H9 (cell line): ENCODE measurements at regions not wholly inside any gene's neighbourhood (a gene's known extent, or its start where the extent isn't known, plus 50 kb on each side); places are given as distances from the start of the nearest gene placed in this dataset.

Source experiments
- DNase-seq: peaks from one replicate; pipeline ENCODE4 v3.0.0-alpha.2; 2017
- H2AFZ ChIP-seq: one replicate; pipeline ENCODE4 v1.6.1; 2013; ENCODE audit warnings: mild to moderate bottlenecking, low read length, control low read depth, moderate library complexity
- H2AK5ac ChIP-seq: 2 replicates; pipeline ENCODE4 v1.6.1; 2013; ENCODE audit warnings: low read length, control low read depth, mixed read lengths; ENCODE audit not compliant: insufficient read length
- H2BK120ac ChIP-seq: one replicate; pipeline ENCODE4 v1.6.1; 2013; ENCODE audit warnings: low read depth, mild to moderate bottlenecking, low read length, control low read depth, inconsistent platforms; ENCODE audit not compliant: poor library complexity, severe bottlenecking
- H2BK12ac ChIP-seq: 2 replicates; pipeline ENCODE4 v1.6.1; 2013; ENCODE audit warnings: low read length, control low read depth, mixed read lengths, low read depth; ENCODE audit not compliant: insufficient read length
- H2BK15ac ChIP-seq: 2 replicates; pipeline ENCODE4 v1.6.1; 2013; ENCODE audit warnings: low read depth, low read length, control low read depth
- H2BK20ac ChIP-seq: one replicate; pipeline ENCODE4 v1.6.1; 2013; ENCODE audit warnings: low read depth, mild to moderate bottlenecking, low read length, control low read depth, inconsistent platforms; ENCODE audit not compliant: poor library complexity, severe bottlenecking
- H2BK5ac ChIP-seq: 2 replicates; pipeline ENCODE4 v1.6.1; 2013; ENCODE audit warnings: low read length, control low read depth, mixed read lengths; ENCODE audit not compliant: insufficient read length
- H3K14ac ChIP-seq: 2 replicates; pipeline ENCODE4 v1.6.1; 2013; ENCODE audit warnings: low read length, control low read depth; ENCODE audit not compliant: insufficient read depth
- H3K18ac ChIP-seq: 2 replicates; pipeline ENCODE4 v1.6.1; 2013; ENCODE audit warnings: low read depth, mild to moderate bottlenecking, mixed read lengths, low read length, control low read depth; ENCODE audit not compliant: insufficient read length
- H3K23ac ChIP-seq: 2 replicates; pipeline ENCODE4 v1.6.1; 2013; ENCODE audit warnings: low read length, control low read depth, mixed read lengths, low read depth; ENCODE audit not compliant: insufficient read length
- H3K23me2 ChIP-seq: 2 replicates; pipeline ENCODE4 v1.6.1; 2013; ENCODE audit warnings: low read depth, mild to moderate bottlenecking, mixed read lengths, low read length, control low read depth; ENCODE audit not compliant: insufficient read length, poor library complexity, severe bottlenecking
- H3K27ac ChIP-seq: 2 replicates; pipeline ENCODE4 v1.5.1; 2013; ENCODE audit warnings: low read length, control low read depth, mixed read lengths, low read depth; ENCODE audit not compliant: insufficient read length
- H3K27me3 ChIP-seq: 2 replicates; pipeline ENCODE4 v1.6.1; 2013; ENCODE audit warnings: low read length, control low read depth, inconsistent platforms; ENCODE audit not compliant: insufficient read depth
- H3K4ac ChIP-seq: 2 replicates; pipeline ENCODE4 v1.6.1; 2013; ENCODE audit warnings: low read depth, mild to moderate bottlenecking, control low read depth, inconsistent platforms, low read length, moderate library complexity
- H3K4me1 ChIP-seq: 2 replicates; pipeline ENCODE4 v1.6.1; 2013; ENCODE audit warnings: low read length, control low read depth, inconsistent platforms; ENCODE audit not compliant: insufficient read depth
- H3K4me2 ChIP-seq: 2 replicates; pipeline ENCODE4 v1.6.1; 2013; ENCODE audit warnings: low read length, control low read depth, mixed read lengths; ENCODE audit not compliant: insufficient read length, insufficient read depth
- H3K56ac ChIP-seq: 2 replicates; pipeline ENCODE4 v1.6.1; 2013; ENCODE audit warnings: low read depth, mild to moderate bottlenecking, mixed read lengths, low read length, control low read depth; ENCODE audit not compliant: insufficient read length
- H3K79me1 ChIP-seq: 2 replicates; pipeline ENCODE4 v1.6.1; 2013; ENCODE audit warnings: low read depth, mild to moderate bottlenecking, moderate library complexity, low read length, control low read depth, inconsistent platforms; ENCODE audit not compliant: insufficient read depth, poor library complexity, severe bottlenecking
- H3K79me2 ChIP-seq: 2 replicates; pipeline ENCODE4 v1.6.1; 2013; ENCODE audit warnings: low read length, control low read depth, inconsistent platforms; ENCODE audit not compliant: insufficient read depth
- H3K9ac ChIP-seq: 2 replicates; pipeline ENCODE4 v1.6.1; 2013; ENCODE audit warnings: low read length, control low read depth, mixed read lengths; ENCODE audit not compliant: insufficient read length; ENCODE audit errors: extremely low read depth
- H3K9me3 ChIP-seq: one replicate; pipeline ENCODE4 v1.6.1; 2013; ENCODE audit warnings: low read depth, low read length, inconsistent platforms; ENCODE audit not compliant: control insufficient read depth
- H3T11ph ChIP-seq: one replicate; pipeline ENCODE4 v1.6.1; 2013; ENCODE audit warnings: mild to moderate bottlenecking, low read length, control low read depth, inconsistent platforms
- H4K20me1 ChIP-seq: one replicate; pipeline ENCODE4 v1.6.1; 2013; ENCODE audit not compliant: control insufficient read depth, insufficient read length, insufficient read depth
- H4K5ac ChIP-seq: 2 replicates; pipeline ENCODE4 v1.6.1; 2013; ENCODE audit warnings: low read depth, mild to moderate bottlenecking, mixed read lengths, low read length, control low read depth; ENCODE audit not compliant: insufficient read length
- H4K8ac ChIP-seq: replicated peaks from 2 replicates; pipeline ENCODE4 v1.6.1; 2013; ENCODE audit warnings: low read length, control low read depth, mixed read lengths, low read depth; ENCODE audit not compliant: insufficient read length
- H4K91ac ChIP-seq: 2 replicates; pipeline ENCODE4 v1.6.1; 2013; ENCODE audit warnings: low read depth, mild to moderate bottlenecking, moderate library complexity, mixed read lengths, low read length, control low read depth; ENCODE audit not compliant: insufficient read length
- H3K27ac Mint-ChIP-seq, 3 experiments: 2 replicates in 2 of 3; 3 replicates in 1 of 3; pipeline ENCODE4 v1.8.0; 2020 to 2021; ENCODE audit warnings: mixed read lengths in 3 of 3, mild to moderate bottlenecking in 1 of 3, moderate library complexity in 1 of 3
- H3K27me3 Mint-ChIP-seq: 2 replicates; pipeline ENCODE4 v1.8.0; 2021; ENCODE audit warnings: low read depth, mild to moderate bottlenecking, moderate library complexity, mixed read lengths
- H3K36me3 Mint-ChIP-seq, 3 experiments: 2 replicates in 2 of 3; 3 replicates in 1 of 3; pipeline ENCODE4 v1.8.0; 2020 to 2021; ENCODE audit warnings: low read depth in 3 of 3, mixed read lengths in 3 of 3; ENCODE audit not compliant: insufficient read depth in 1 of 3
- H3K4me1 Mint-ChIP-seq, 2 experiments: 2 replicates each; pipeline ENCODE4 v1.8.0; 2020; ENCODE audit warnings: mixed read lengths in 2 of 2
- H3K4me3 Mint-ChIP-seq, 2 experiments: 2 replicates in 1 of 2; 3 replicates in 1 of 2; pipeline ENCODE4 v1.8.0; 2020 to 2021; ENCODE audit warnings: mild to moderate bottlenecking in 2 of 2, mixed read lengths in 2 of 2, moderate library complexity in 1 of 2
- H3K9me3 Mint-ChIP-seq, 2 experiments: 2 replicates in 1 of 2; 3 replicates in 1 of 2; pipeline ENCODE4 v1.8.0; 2020; ENCODE audit warnings: mild to moderate bottlenecking in 2 of 2, mixed read lengths in 2 of 2, moderate library complexity in 1 of 2
- WGBS: extraction: QIAGEN DNeasy Blood & Tissue Kit; methylation state at CpG from one replicate; pipeline ENCODE4 v1.1.7; 2013; ENCODE audit warnings: missing lambda C conversion rate, low lambda C conversion rate, mixed read lengths; ENCODE audit not compliant: insufficient read length; ENCODE audit errors: extremely low coverage; 5-methylcytosine and 5-hydroxymethylcytosine counted together
- TF ChIP-seq, protein P1 (sequence below): fragments of 200-600 bp; sonication (generic); conservative IDR thresholded peaks from 3 replicates; pipeline ENCODE4 v1.8.0; 2021; ENCODE audit warnings: antibody characterized with exemption, mild to moderate bottlenecking

DNA sequence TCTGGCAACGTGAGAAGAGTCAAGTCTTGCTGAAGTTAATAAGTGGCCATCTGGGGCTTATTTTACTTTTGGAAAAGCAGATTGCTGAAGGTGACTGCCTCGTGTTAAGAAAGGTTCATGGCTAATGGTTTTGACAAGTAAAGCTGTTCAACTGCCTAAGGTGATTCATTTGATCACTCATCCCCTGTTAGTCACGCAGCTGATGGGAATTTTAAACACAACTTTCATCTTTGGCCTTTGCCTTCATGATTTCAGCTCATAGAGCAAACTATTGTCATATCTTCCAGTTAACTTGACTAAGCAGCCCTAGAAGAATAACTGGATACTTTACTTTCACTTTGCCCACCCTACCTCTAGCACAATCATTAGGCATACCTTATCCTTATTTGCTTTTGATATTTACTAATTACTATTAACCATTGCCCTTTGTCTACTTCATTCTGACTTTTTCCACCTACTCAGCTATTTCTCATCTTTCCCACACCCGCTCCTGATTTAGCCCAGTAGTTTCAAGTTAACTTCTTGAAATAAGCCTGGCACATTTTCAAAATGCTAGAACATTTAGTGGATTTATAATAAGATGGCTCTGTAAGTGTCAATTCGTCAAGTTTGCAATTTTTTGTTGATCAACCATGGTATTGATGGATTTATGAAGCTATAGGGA is 170.6 kb upstream of the S100G start:
- Histone ChIP-seq H3K23ac (no peak overlapping the region), H3K79me1 (no peaks in the 10 kb centered on the region), H4K20me1 (no peaks in the 10 kb centered on the region), H2BK120ac (no peak overlapping the region), H3K23me2 (no peaks in the 10 kb centered on the region), H3K79me2 (no peaks in the 10 kb centered on the region), H3K27me3 (no peaks in the 10 kb centered on the region), H4K91ac (no peak overlapping the region), H3K4me1 (peaks cover 15% of the 10 kb centered on the region; the same call in 1 of the 2 replicates), H4K8ac (no peak overlapping the region), H2BK5ac (no peak overlapping the region), H2AFZ (no peak overlapping the region), H2BK12ac (no peak overlapping the region), H3K4me2 (no peak overlapping the region), H3T11ph (no peak overlapping the region), H4K5ac (no peak overlapping the region), H3K4ac (no peak overlapping the region), H2BK20ac (no peak overlapping the region), H3K9ac (no peak overlapping the region), H3K27ac (no peak overlapping the region), H3K56ac (no peak overlapping the region), H3K14ac (no peak overlapping the region), H3K9me3 (no peaks in the 10 kb centered on the region), H2AK5ac (no peak overlapping the region), H2BK15ac (no peak overlapping the region), H3K18ac (no peak overlapping the region)
- Mint-ChIP-seq H3K4me1 (peaks cover 19 to 33% of the 10 kb centered on the region in 2 experiments), H3K36me3 (peaks cover 10 to 11% (median 11%) of the 10 kb centered on the region in 3 experiments; a peak in 6 of 7 replicates), H3K9me3 (no peaks in the 10 kb centered on the region; a peak in 1 of 5 replicates), H3K4me3 (no peak overlapping the region), H3K27me3 (no peaks in the 10 kb centered on the region), H3K27ac (no peak overlapping the region)
- WGBS, result no CpG with 5 or more reads among the region's 5 CpGs
- TF ChIP-seq, protein P1, sequence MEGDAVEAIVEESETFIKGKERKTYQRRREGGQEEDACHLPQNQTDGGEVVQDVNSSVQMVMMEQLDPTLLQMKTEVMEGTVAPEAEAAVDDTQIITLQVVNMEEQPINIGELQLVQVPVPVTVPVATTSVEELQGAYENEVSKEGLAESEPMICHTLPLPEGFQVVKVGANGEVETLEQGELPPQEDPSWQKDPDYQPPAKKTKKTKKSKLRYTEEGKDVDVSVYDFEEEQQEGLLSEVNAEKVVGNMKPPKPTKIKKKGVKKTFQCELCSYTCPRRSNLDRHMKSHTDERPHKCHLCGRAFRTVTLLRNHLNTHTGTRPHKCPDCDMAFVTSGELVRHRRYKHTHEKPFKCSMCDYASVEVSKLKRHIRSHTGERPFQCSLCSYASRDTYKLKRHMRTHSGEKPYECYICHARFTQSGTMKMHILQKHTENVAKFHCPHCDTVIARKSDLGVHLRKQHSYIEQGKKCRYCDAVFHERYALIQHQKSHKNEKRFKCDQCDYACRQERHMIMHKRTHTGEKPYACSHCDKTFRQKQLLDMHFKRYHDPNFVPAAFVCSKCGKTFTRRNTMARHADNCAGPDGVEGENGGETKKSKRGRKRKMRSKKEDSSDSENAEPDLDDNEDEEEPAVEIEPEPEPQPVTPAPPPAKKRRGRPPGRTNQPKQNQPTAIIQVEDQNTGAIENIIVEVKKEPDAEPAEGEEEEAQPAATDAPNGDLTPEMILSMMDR, result no peak
- DNase-seq, result no peak
